Naive thymus-derived CD4-positive, alpha-beta T cell (primary cell): ENCODE measurements at regions not wholly inside any gene's neighbourhood (a gene's known extent, or its start where the extent isn't known, plus 50 kb on each side); places are given as distances from the start of the nearest gene placed in this dataset.

Experiments used
- ATAC-seq: fragments of 150-1000 bp; cut with Tn5 transposase; 2 replicates; pipeline ENCODE4 v1.10.0; 2021; ENCODE audit warnings: mild to moderate bottlenecking, moderate library complexity
- CTCF ChIA-PET: fragments of 350-600 bp; sonication (Branson Sonifier 250); formaldehyde crosslinking; loops from one replicate; lab custom pipeline; 2021; ENCODE audit warnings: antibody characterized with exemption; lab: Charles Lee
- POLR2A ChIA-PET: fragments of 350-600 bp; sonication (Branson Sonifier 250); formaldehyde crosslinking; loops from one replicate; lab custom pipeline; 2021; ENCODE audit warnings: antibody characterized with exemption, inconsistent platforms; lab: Charles Lee
- DNase-seq, 9 donors: peaks; one replicate each; pipeline versions ENCODE4 v3.0.0 to v3.0.0-alpha.2; 2020 to 2022; ENCODE audit warnings: mixed read lengths in 1 of 9
- H3K27ac ChIP-seq: one replicate; pipeline ENCODE4 v1.7.0; 2013; ENCODE audit warnings: mild to moderate bottlenecking, low read depth, low read length, moderate library complexity
- H3K27me3 ChIP-seq, 2 donors: one replicate each; pipeline ENCODE4 v1.7.0; 2013; ENCODE audit warnings: low read length in 2 of 2, mild to moderate bottlenecking in 2 of 2, moderate library complexity in 2 of 2; ENCODE audit not compliant: control insufficient read depth in 2 of 2, insufficient read depth in 2 of 2
- H3K36me3 ChIP-seq, 3 experiments: 1 replicate in 2 of 3; 2 replicates in 1 of 3; pipeline ENCODE4 v1.7.0; 2013; ENCODE audit warnings: low read length in 3 of 3, mild to moderate bottlenecking in 3 of 3, moderate library complexity in 1 of 3; ENCODE audit not compliant: insufficient read depth in 3 of 3, control insufficient read depth in 2 of 3
- H3K4me1 ChIP-seq, 2 donors: one replicate each; pipeline ENCODE4 v1.7.0; 2013; ENCODE audit warnings: low read length in 2 of 2, mild to moderate bottlenecking in 2 of 2, moderate library complexity in 1 of 2; ENCODE audit not compliant: control insufficient read depth in 2 of 2, insufficient read depth in 2 of 2
- H3K4me3 ChIP-seq: 2 replicates; pipeline ENCODE4 v1.7.0; 2013; ENCODE audit warnings: mild to moderate bottlenecking, low read length
- H3K9me3 ChIP-seq, 3 experiments: 1 replicate in 2 of 3; 2 replicates in 1 of 3; pipeline ENCODE4 v1.7.0; 2013; ENCODE audit warnings: low read length in 3 of 3; ENCODE audit not compliant: control insufficient read depth in 2 of 3
- H3K27ac Mint-ChIP-seq, 9 donors: one replicate each; pipeline ENCODE4 v1.8.0; 2020 to 2022; ENCODE audit warnings: mixed read lengths in 9 of 9, mild to moderate bottlenecking in 8 of 9, moderate library complexity in 5 of 9, inconsistent platforms in 2 of 9
- H3K27me3 Mint-ChIP-seq, 5 donors: one replicate each; pipeline ENCODE4 v1.8.0; 2021 to 2022; ENCODE audit warnings: mixed read lengths in 5 of 5, mild to moderate bottlenecking in 1 of 5
- H3K36me3 Mint-ChIP-seq, 5 donors: one replicate each; pipeline ENCODE4 v1.8.0; 2020 to 2022; ENCODE audit warnings: mixed read lengths in 5 of 5, mild to moderate bottlenecking in 3 of 5, inconsistent platforms in 1 of 5
- H3K4me1 Mint-ChIP-seq, 7 donors: one replicate each; pipeline ENCODE4 v1.8.0; 2020 to 2022; ENCODE audit warnings: mixed read lengths in 7 of 7, mild to moderate bottlenecking in 3 of 7, inconsistent platforms in 1 of 7
- H3K4me3 Mint-ChIP-seq, 10 donors: one replicate each; pipeline ENCODE4 v1.8.0; 2020 to 2022; ENCODE audit warnings: mild to moderate bottlenecking in 10 of 10, mixed read lengths in 10 of 10, moderate library complexity in 6 of 10, inconsistent platforms in 2 of 10
- H3K9me3 Mint-ChIP-seq, 11 donors: one replicate each; pipeline ENCODE4 v1.8.0; 2020 to 2022; ENCODE audit warnings: mixed read lengths in 11 of 11, mild to moderate bottlenecking in 4 of 11, inconsistent platforms in 1 of 11, moderate library complexity in 1 of 11
- intact Hi-C, 2 donors: fragments of 100-400 bp; cut with micrococcal nuclease; formaldehyde crosslinking; loops; one replicate each; pipeline ENCODE4 v1.15.1; 2023

DNA sequence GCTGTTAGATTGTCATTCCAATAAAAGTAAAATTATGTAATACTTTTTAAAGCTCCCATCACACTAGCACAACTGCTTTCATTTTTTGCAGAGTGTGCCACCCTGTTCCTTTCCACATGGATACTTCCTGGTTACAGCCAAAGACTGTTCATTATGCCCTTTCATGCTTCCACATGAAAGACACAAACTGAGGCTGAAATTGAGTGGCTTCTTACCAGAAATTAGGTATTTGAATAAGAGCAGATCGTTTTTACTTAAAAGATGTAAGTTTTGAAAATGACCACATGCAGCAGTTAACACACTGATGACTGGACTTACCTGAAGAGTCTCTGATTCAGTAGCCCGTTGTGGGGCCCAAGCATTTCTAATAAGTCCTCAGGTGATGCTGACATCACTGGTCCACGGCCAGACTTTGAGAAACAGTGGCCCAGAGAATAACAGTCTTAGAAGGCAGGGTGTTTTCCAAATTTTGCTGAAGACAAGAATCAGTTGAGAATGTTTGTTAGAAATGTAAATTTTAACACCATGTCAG lies 187.6 kb upstream of the DMRT1 start:
- Histone ChIP-seq H3K36me3 (no peaks in the 10 kb centered on the region), H3K4me1 (peaks cover 0 to 16% of the 10 kb centered on the region in 2 donors), H3K27me3 (no peaks in the 10 kb centered on the region), H3K27ac (no peak overlapping the region), H3K9me3 (no peaks in the 10 kb centered on the region), H3K4me3 (no peak overlapping the region)
- Mint-ChIP-seq H3K27me3 (no peaks in the 10 kb centered on the region), H3K36me3 (peaks cover 0 to 12% (median 0%) of the 10 kb centered on the region in 5 donors), H3K9me3 (no peaks in the 10 kb centered on the region), H3K4me3 (no peak overlapping the region), H3K27ac (no peak overlapping the region), H3K4me1 (peaks cover 20 to 39% (median 24%) of the 10 kb centered on the region in 7 donors)
- no peak for DNase-seq
- ChIA-PET POLR2A (no interaction called here), CTCF (no interaction called here)
- intact Hi-C loops, result no loop called here
- ATAC-seq, result no peak

DNA sequence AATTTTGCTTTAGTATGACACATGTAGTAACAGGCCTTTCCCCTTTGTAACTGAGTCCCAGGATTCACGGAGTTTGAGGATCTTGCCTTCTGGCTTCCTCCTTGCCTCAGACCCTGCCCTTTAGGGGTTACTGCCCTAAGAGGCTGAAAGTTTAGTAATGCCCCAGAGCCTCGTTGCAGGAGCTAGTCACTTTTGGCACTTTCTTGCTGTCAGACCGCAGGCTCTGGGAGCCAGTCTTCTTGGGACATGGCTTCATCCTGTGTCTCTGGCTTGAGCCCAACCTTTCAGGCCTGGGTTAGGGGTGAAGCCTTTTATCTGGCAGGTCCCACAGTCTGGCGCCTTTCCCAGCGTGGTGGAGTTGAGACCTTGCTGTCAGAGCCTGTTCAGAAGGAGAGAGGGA lies 185.6 kb upstream of the DMRT1 start:
- H3K9me3 Mint-ChIP-seq, result no peaks in the 10 kb centered on the region
- no peak overlapping the region for H3K4me3 Mint-ChIP-seq
- DNase-seq (no peak), ATAC-seq (no peak)
- peaks cover 0 to 5% (median 0%) of the 10 kb centered on the region in 5 donors for H3K27me3 Mint-ChIP-seq
- no peaks in the 10 kb centered on the region for H3K9me3 ChIP-seq
- H3K27me3 ChIP-seq, result no peaks in the 10 kb centered on the region
- H3K4me1 Mint-ChIP-seq, result peaks cover under 1 to 19% (median 11%) of the 10 kb centered on the region in 7 donors
- no peak overlapping the region for H3K4me3 ChIP-seq
- H3K36me3 Mint-ChIP-seq, result peaks cover 0 to 15% (median 0%) of the 10 kb centered on the region in 5 donors
- H3K4me1 ChIP-seq, result peaks cover 0 to 5% of the 10 kb centered on the region in 2 donors
- H3K27ac Mint-ChIP-seq, result peak overlapping the region in 1 of 9 donors; percentile 75
- no peaks in the 10 kb centered on the region for H3K36me3 ChIP-seq
- ChIA-PET POLR2A (no interaction called here), CTCF (no interaction called here)
- intact Hi-C loops, result no loop called here
- no peak overlapping the region for H3K27ac ChIP-seq

- Mint-ChIP-seq H3K4me1 (peaks cover 0 to 19% (median 11%) of the 10 kb centered on the region in 7 donors), H3K27me3 (peaks cover 0 to 5% (median 0%) of the 10 kb centered on the region in 5 donors), H3K36me3 (peaks cover 0 to 20% (median 0%) of the 10 kb centered on the region in 5 donors), H3K27ac (no peak overlapping the region), H3K9me3 (peaks cover 0 to 3% (median 0%) of the 10 kb centered on the region in 11 donors), H3K4me3 (no peak overlapping the region)
- Histone ChIP-seq H3K4me1 (peaks cover 0 to 4% of the 10 kb centered on the region in 2 donors), H3K27ac (no peak overlapping the region), H3K36me3 (no peaks in the 10 kb centered on the region), H3K27me3 (no peaks in the 10 kb centered on the region), H3K9me3 (no peaks in the 10 kb centered on the region), H3K4me3 (no peak overlapping the region)
- DNase-seq, result no peak
- ChIA-PET CTCF (no interaction called here), POLR2A (no interaction called here)
- intact Hi-C loops, result no loop called here
- no peak for ATAC-seq
These were observed 184.4 kb upstream of the DMRT1 start for GRCh38 chr9:656926-657568.

GRCh38 chr9:659286-659685 lies 182.2 kb upstream of the DMRT1 start:
- Mint-ChIP-seq H3K4me3 (peak overlapping the region in 1 of 10 donors; percentile 25), H3K4me1 (peaks cover 0 to 12% (median 7%) of the 10 kb centered on the region in 7 donors), H3K9me3 (peaks cover 0 to 5% (median 0%) of the 10 kb centered on the region in 11 donors), H3K36me3 (peaks cover 0 to 23% (median 0%) of the 10 kb centered on the region in 5 donors), H3K27me3 (peaks cover 0 to 5% (median 0%) of the 10 kb centered on the region in 5 donors), H3K27ac (no peak overlapping the region)
- H3K4me3 ChIP-seq, result no peak overlapping the region
- H3K9me3 ChIP-seq, result no peaks in the 10 kb centered on the region
- H3K36me3 ChIP-seq, result no peaks in the 10 kb centered on the region
- ATAC-seq (no peak), DNase-seq (no peak)
- ChIA-PET CTCF (no interaction called here), POLR2A (no interaction called here)
- intact Hi-C loops, result no loop called here
- no peak overlapping the region for H3K27ac ChIP-seq
- H3K4me1 ChIP-seq, result no peaks in the 10 kb centered on the region
- H3K27me3 ChIP-seq, result no peaks in the 10 kb centered on the region

DNA sequence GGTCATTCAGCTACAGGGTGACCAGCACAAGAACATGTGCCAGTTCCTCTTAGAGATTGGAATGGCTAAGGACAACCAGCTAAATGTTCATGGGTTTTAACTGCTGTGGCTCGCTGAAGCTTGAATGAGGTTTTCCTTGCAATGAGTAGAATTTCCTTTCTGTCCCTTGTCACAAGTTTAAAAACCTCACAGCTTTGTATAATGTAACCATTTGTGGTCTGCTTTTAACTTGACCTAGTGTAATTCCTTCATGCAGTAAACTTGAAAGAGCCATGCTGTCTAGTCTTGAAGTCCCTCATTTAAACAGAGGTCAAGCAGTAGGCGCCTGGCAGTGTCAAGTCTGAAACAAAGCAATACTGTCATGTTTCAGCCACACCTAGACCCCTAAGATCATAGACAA lies 181.3 kb upstream of the DMRT1 start:
- Histone ChIP-seq H3K36me3 (no peaks in the 10 kb centered on the region), H3K4me1 (no peaks in the 10 kb centered on the region), H3K4me3 (no peak overlapping the region), H3K27me3 (no peaks in the 10 kb centered on the region), H3K9me3 (no peaks in the 10 kb centered on the region), H3K27ac (no peak overlapping the region)
- Mint-ChIP-seq H3K27ac (no peak overlapping the region), H3K36me3 (peaks cover 0 to 20% (median 0%) of the 10 kb centered on the region in 5 donors), H3K9me3 (peaks cover 0 to 9% (median 0%) of the 10 kb centered on the region in 11 donors), H3K4me3 (no peak overlapping the region), H3K4me1 (peaks cover 0 to 8% (median 7%) of the 10 kb centered on the region in 7 donors), H3K27me3 (peaks cover 0 to 5% (median 0%) of the 10 kb centered on the region in 5 donors)
- DNase-seq (no peak), ATAC-seq (no peak)
- ChIA-PET POLR2A (no interaction called here), CTCF (no interaction called here)
- intact Hi-C loops, result no loop called here

DNA sequence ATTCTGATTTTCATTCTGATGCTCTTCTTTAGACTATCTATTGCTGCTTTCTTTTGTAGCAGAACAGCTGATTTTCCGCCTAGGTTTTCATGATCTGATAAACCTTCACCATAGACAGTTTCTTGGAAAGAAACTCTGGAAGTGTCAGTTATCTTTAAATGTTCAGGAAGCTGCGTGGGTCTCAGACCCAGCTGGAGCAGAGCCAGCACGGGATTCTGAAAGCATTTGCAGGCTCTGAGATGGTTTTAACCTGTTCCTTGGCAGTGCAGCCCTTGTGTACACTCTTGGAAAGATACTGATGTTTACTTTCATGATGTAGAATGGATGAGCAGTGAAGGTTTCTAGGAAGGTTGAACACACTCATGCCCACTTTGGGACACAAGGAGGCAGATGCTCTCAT lies 178.0 kb upstream of the DMRT1 start:
- no peak for DNase-seq
- Histone ChIP-seq H3K36me3 (no peaks in the 10 kb centered on the region), H3K27ac (no peak overlapping the region), H3K4me1 (no peaks in the 10 kb centered on the region), H3K4me3 (no peak overlapping the region), H3K9me3 (no peaks in the 10 kb centered on the region), H3K27me3 (no peaks in the 10 kb centered on the region)
- Mint-ChIP-seq H3K9me3 (peaks cover 0 to 30% (median 11%) of the 10 kb centered on the region in 11 donors), H3K27ac (no peak overlapping the region), H3K27me3 (peaks cover 0 to 13% (median 0%) of the 10 kb centered on the region in 5 donors), H3K4me3 (no peak overlapping the region), H3K4me1 (peaks cover 0 to 6% (median 0%) of the 10 kb centered on the region in 7 donors), H3K36me3 (peaks cover 0 to 15% (median 11%) of the 10 kb centered on the region in 5 donors)
- CTCF ChIA-PET, result interaction anchor here (0.5 to 0.7 kb wide), 2 partner anchors 9 to 11 kb away, joined by 3 read pairs; no protein-coding TSS in a partner anchor
- intact Hi-C loops, result no loop called here
- POLR2A ChIA-PET, result no interaction called here
- ATAC-seq, result no peak
